Endothelial cell of umbilical vein (primary cell): ENCODE measurements at regions not wholly inside any gene's neighbourhood (a gene's known extent, or its start where the extent isn't known, plus 50 kb on each side); places are given as distances from the start of the nearest gene placed in this dataset.

Source experiments
- EZH2 ChIP-seq: IDR thresholded peaks from 2 replicates; pipeline ENCODE4 v1.6.1; 2012; ENCODE audit warnings: borderline replicate concordance, low read depth, mild to moderate bottlenecking, moderate library complexity, low read length, inconsistent platforms; ENCODE audit not compliant: severe bottlenecking
- FOS ChIP-seq: IDR thresholded peaks from 2 replicates; pipeline ENCODE4 v1.6.1; 2011; ENCODE audit warnings: mild to moderate bottlenecking, low read length, moderate library complexity, borderline replicate concordance; ENCODE audit not compliant: insufficient read depth
- GATA2 ChIP-seq: IDR thresholded peaks from 2 replicates; pipeline ENCODE4 v1.7.0; 2011; ENCODE audit warnings: low read depth, mild to moderate bottlenecking, moderate library complexity, mixed read lengths, low read length; ENCODE audit not compliant: insufficient read length, insufficient read depth
- MYC ChIP-seq: IDR thresholded peaks from one replicate; pipeline ENCODE4 v1.6.1; 2011; ENCODE audit warnings: mild to moderate bottlenecking, low read depth, low read length
- POLR2A ChIP-seq: IDR thresholded peaks from 2 replicates; pipeline ENCODE4 v1.6.1; 2012; ENCODE audit warnings: low read depth, mild to moderate bottlenecking, control low read depth, low read length
- POLR2AphosphoS5 ChIP-seq: IDR thresholded peaks from 2 replicates; pipeline ENCODE4 v1.6.1; 2012; ENCODE audit warnings: low read depth, mild to moderate bottlenecking, control low read depth, low read length, moderate library complexity; ENCODE audit not compliant: insufficient read depth
- TF ChIP-seq, protein P1 (sequence below), 2 donors: IDR thresholded peaks; 1 replicate in 1 of 2; 2 replicates in 1 of 2; pipeline ENCODE4 v1.5.1; 2011; ENCODE audit warnings: low read length in 2 of 2, mild to moderate bottlenecking in 2 of 2, moderate library complexity in 2 of 2, control low read depth in 1 of 2, inconsistent platforms in 1 of 2, low read depth in 1 of 2; ENCODE audit not compliant: insufficient read depth in 1 of 2; ENCODE audit errors: extremely low read depth in 1 of 2
- TF ChIP-seq, protein P2 (sequence below): IDR thresholded peaks from 2 replicates; pipeline ENCODE4 v1.6.1; 2011; ENCODE audit not compliant: insufficient read depth, insufficient read length

DNA sequence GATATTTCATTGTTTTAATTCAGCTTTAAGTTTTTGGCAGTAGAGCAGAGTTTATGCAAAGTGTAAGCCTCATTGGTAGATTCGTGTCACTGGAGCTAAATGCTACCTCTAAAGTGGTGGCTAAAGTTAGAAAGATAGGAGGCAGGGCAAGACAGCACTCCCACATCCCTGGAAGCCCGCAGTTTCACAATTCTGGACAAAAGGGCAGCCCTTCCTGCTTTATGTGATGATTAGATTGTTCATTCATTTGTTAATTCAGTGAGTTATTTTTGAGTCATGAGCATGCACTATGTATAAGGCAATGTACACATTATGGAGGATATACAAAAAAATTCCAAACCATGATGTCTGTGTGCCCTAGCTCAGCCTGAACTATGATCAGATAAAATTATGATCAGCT, 52.1 kb upstream of the EIF3M start:
- TF ChIP-seq, protein P1, sequence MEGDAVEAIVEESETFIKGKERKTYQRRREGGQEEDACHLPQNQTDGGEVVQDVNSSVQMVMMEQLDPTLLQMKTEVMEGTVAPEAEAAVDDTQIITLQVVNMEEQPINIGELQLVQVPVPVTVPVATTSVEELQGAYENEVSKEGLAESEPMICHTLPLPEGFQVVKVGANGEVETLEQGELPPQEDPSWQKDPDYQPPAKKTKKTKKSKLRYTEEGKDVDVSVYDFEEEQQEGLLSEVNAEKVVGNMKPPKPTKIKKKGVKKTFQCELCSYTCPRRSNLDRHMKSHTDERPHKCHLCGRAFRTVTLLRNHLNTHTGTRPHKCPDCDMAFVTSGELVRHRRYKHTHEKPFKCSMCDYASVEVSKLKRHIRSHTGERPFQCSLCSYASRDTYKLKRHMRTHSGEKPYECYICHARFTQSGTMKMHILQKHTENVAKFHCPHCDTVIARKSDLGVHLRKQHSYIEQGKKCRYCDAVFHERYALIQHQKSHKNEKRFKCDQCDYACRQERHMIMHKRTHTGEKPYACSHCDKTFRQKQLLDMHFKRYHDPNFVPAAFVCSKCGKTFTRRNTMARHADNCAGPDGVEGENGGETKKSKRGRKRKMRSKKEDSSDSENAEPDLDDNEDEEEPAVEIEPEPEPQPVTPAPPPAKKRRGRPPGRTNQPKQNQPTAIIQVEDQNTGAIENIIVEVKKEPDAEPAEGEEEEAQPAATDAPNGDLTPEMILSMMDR (IDR thresholded peaks at IDR 0.05; ENCODE audit: extremely low read depth in 1 of 2, insufficient read depth in 1 of 2, low read depth in 1 of 2, low read length in 2 of 2), result no peak
- TF ChIP-seq POLR2A, result no peak
- TF ChIP-seq, protein P2, sequence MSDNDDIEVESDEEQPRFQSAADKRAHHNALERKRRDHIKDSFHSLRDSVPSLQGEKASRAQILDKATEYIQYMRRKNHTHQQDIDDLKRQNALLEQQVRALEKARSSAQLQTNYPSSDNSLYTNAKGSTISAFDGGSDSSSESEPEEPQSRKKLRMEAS, result no peak
- no peak for TF ChIP-seq EZH2
- TF ChIP-seq FOS, result no peak
- no peak for TF ChIP-seq MYC
- TF ChIP-seq POLR2AphosphoS5, result no peak
- no peak for TF ChIP-seq GATA2
